D721Med (cell line): ENCODE measurements at regions not wholly inside any gene's neighbourhood (a gene's known extent, or its start where the extent isn't known, plus 50 kb on each side); places are given as distances from the start of the nearest gene placed in this dataset.
"Not testable (repeated sequence)": the region's sequence is repeated elsewhere in the genome, so short reads cannot be mapped to it uniquely, and the experiment has no call there.

Experiments used
- DNase-seq: peaks from one replicate; pipeline ENCODE4 v3.0.0; 2011; ENCODE audit warnings: low spot score; ENCODE audit not compliant: insufficient read length
- FAIRE-seq: peaks from 2 replicates; lab custom pipeline; 2011; peaks lifted over from hg19 to GRCh38; lab: Jason Lieb, UNC
- CTCF ChIP-seq: IDR thresholded peaks from 2 replicates; pipeline ENCODE4 v1.5.1; 2012; ENCODE audit warnings: mild to moderate bottlenecking, control low read depth; ENCODE audit not compliant: insufficient read depth; ENCODE audit errors: missing control alignments

DNA sequence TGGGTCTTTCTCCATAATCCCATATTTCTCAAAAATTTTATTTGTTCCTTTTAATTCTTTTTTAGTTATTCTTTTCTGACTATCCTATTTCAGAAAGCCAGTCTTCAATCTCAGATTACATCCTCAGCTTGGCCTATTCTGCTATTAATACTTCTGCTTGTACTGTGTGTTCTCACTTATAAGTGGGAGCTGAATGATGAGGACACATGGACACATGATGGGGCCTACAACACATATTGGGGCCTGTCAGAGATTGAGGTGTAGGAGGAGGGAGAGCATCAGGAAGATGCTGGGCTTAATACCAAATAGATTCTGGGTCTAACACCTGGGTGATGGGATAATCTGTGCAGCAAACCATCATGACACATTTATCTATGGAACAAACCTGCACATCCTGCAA, 82.3 kb downstream of the MAGEE1 start:
- DNase-seq (no peak), FAIRE-seq (no peak)
- no peak for TF ChIP-seq CTCF

DNA sequence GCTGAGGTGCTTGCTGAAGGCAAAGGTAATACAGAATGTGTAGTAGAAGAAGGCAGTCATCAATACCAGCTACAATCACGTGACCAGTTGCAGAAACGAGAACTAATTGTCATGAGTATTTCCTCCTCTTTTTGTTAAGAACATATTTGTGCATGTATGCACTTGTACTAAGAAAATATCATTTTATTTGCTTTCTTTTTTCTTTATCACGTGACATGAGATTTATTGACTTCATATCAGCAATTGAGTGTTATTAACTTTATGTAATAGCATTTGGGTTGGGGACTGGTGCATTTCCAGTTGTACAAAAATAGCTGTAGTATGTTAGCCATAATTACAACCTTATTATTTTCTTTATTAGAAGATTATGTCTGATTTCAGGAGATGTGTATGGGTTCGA, 90.0 kb downstream of the MAGEE1 start:
- TF ChIP-seq CTCF = no peak
- DNase-seq (no peak), FAIRE-seq (no peak)

GRCh38 chrX:76520273-76521054, 93.0 kb downstream of the MAGEE1 start:
- FAIRE-seq (no peak), DNase-seq (no peak)
- no peak for TF ChIP-seq CTCF

DNA sequence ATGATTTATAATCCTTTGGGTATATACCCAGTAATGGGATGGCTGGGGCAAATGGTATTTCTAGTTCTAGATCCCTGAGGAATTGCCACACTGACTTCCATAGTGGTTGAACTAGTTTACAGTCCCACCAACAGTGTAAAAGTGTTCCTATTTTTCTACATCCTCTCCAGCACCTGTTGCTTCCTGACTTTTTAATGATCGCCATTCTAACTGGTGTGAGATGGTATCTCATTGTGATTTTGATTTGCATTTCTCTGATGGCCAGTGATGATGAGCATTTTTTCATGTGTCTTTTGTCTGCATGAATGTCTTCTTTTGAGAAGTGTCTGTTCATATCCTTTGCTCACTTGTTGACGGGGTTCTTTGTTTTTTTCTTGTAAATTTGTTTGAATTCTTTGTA, 108.2 kb downstream of the MAGEE1 start:
- FAIRE-seq, DNase-seq: not testable (repeated sequence)

GRCh38 chrX:76538860-76539259, 111.3 kb downstream of the MAGEE1 start:
- no peak for FAIRE-seq
- no peak for DNase-seq
- TF ChIP-seq CTCF = no peak

- DNase-seq, FAIRE-seq: not testable (repeated sequence)
These were observed 115.9 kb downstream of the MAGEE1 start for GRCh38 chrX:76543381-76543780.

- FAIRE-seq (no peak), DNase-seq (no peak)
- no peak for TF ChIP-seq CTCF
These were observed 122.5 kb downstream of the MAGEE1 start for GRCh38 chrX:76550016-76550415.

GRCh38 chrX:76555269-76555668, 127.8 kb downstream of the MAGEE1 start:
- FAIRE-seq (no peak), DNase-seq (no peak)
- TF ChIP-seq CTCF = no peak
